ENCODE measurements at regions not wholly inside any gene's neighbourhood (a gene's known extent, or its start where the extent isn't known, plus 50 kb on each side); places are given as distances from the start of the nearest gene placed in this dataset.

DNA sequence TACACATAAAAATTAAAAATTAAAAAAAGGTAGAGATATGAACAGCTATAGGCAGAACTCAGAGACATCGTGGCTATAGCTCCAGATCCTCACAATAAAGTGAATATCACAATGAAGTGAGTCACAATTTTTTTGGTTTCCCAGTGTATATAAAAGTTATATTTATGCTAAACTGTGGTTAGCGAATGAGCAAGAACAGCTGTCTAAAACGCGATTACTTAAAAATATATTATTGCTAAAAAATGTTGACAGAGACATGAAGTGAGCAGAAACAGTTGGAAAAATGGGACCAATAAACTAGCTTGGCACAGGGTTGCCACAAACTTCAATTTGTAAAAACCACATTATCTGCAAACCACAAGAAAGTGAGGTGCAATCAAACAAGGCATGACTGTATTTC, 551.7 kb upstream of the NETO1 start:
- TF ChIP-seq, protein P1, sequence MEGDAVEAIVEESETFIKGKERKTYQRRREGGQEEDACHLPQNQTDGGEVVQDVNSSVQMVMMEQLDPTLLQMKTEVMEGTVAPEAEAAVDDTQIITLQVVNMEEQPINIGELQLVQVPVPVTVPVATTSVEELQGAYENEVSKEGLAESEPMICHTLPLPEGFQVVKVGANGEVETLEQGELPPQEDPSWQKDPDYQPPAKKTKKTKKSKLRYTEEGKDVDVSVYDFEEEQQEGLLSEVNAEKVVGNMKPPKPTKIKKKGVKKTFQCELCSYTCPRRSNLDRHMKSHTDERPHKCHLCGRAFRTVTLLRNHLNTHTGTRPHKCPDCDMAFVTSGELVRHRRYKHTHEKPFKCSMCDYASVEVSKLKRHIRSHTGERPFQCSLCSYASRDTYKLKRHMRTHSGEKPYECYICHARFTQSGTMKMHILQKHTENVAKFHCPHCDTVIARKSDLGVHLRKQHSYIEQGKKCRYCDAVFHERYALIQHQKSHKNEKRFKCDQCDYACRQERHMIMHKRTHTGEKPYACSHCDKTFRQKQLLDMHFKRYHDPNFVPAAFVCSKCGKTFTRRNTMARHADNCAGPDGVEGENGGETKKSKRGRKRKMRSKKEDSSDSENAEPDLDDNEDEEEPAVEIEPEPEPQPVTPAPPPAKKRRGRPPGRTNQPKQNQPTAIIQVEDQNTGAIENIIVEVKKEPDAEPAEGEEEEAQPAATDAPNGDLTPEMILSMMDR (conservative IDR thresholded peaks at IDR 0.05; ENCODE audit: low read depth), result no peak
- no peak overlapping the region for H3K27ac ChIP-seq
- POLR2A ChIA-PET (ENCODE audit: low non-redundant PET), result no interaction called here
- no peak for DNase-seq (ENCODE audit: low spot score)
- CTCF ChIA-PET, result no interaction called here

DNA sequence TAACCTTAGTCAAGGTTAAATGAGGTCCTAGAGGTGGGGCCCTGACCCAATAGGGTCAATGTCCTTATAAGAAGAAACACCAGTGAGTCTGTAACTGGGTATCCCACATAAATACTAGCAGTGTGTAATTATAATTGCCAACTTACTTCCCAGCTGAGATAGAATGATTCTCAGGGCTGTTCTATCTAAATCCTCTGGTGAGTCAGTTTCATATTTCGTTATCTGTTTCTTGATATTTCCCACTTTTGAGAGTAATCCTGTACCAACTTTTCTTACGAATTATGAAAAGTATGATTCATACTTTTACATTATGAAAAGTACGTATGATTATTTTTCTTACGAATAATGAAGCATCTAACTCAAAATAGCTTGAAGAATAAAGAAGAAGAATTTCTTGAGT, 546.8 kb upstream of the NETO1 start:
- ChIA-PET POLR2A (ENCODE audit: low non-redundant PET) (no interaction called here), CTCF (no interaction called here)
- TF ChIP-seq, protein P1 (conservative IDR thresholded peaks at IDR 0.05; ENCODE audit: low read depth), result no peak
- no peak overlapping the region for H3K27ac ChIP-seq
- no peak for DNase-seq (ENCODE audit: low spot score)

DNA sequence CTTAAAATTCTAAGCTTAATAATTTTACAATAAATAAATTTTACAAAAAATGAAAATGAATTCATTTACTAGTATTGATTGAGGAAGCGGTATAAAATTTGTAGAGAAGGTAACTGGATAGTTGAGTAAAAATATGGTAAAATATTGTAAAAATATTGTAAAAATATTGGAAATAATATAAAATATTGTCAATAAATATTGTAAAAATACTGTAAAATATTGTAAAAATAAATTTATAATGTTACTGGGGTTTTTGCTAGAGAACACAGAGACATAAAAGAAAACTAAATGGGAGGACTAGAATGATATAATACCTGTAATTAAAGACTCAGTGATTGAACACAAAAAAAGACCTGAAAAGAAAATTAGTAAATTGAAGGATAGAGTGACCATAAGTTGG, 546.3 kb upstream of the NETO1 start:
- CTCF ChIA-PET, result no interaction called here
- POLR2A ChIA-PET (ENCODE audit: low non-redundant PET), result no interaction called here

DNA sequence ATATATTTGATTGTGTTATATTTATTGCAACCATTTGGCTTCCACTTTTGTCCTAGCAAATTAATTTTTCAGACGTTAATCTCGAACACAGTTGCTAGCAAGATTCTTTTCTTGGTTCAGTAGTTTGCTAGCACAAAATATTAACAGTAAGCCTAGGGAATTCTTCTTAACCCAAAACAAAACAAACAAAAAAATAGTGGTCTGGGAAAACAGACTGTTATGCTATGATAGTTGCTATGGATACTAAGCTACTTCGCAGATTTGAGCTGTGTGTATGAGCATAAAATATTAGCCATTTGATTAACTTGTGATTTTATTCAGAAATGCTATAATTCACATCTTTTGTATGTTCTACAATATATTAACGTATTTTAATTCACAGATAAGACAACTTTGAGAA, 541.5 kb upstream of the NETO1 start:
- ChIA-PET CTCF (no interaction called here), POLR2A (ENCODE audit: low non-redundant PET) (no interaction called here)
- TF ChIP-seq, protein P1 (conservative IDR thresholded peaks at IDR 0.05; ENCODE audit: low read depth), result no peak
- no peak for DNase-seq (ENCODE audit: low spot score)
- no peak overlapping the region for H3K27ac ChIP-seq

More for the DNA sequence above, 546.3 kb upstream of the NETO1 start:
- H3K27ac ChIP-seq, result no peak overlapping the region
- no peak for DNase-seq (ENCODE audit: low spot score)
- TF ChIP-seq, protein P1 (conservative IDR thresholded peaks at IDR 0.05; ENCODE audit: low read depth), result no peak

DNA sequence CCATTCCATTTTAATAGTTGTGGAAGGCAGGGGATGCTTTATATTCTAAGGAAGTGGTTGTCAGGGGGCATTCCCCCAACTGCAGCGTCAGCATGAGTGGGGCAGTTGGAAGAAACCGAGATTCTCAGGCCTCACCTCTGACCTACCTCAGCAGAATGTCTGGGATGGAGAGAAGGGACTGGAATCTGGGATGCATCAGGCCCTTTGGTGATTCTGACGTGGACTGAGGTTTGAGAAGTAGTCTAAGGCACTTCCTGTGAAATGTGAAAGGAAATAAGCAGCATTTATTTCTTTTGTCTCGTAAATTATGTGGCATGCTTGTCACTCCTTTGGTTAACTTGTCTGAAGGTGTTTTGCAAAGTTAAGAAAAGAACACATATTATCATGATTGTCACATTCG, 540.7 kb upstream of the NETO1 start:
- DNase-seq (ENCODE audit: low spot score), result no peak
- CTCF ChIA-PET, result no interaction called here
- H3K27ac ChIP-seq, result no peak overlapping the region
- TF ChIP-seq, protein P1 (conservative IDR thresholded peaks at IDR 0.05; ENCODE audit: low read depth), result no peak
- POLR2A ChIA-PET (ENCODE audit: low non-redundant PET), result no interaction called here

DNA sequence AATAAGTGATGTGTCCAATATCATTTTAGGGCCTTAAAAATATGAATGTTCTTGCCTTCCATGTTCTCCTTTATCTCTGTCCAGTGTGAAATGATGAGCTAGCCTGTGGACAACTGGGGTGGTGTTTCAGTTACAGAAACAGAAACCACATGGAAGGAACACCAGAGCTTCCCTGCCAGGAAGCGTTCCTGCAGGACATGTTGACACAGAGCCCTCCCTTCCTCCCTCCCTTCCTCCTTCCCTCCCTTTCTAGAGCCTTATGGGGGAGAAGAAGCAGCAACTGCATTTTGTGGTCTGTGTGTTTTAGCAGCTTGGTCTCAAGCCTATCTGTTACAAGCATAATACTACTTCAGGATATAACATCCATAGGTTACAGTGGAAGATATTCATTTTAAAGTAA, 539.7 kb upstream of the NETO1 start:
- POLR2A ChIA-PET (ENCODE audit: low non-redundant PET), result no interaction called here

More for the DNA sequence above, 539.7 kb upstream of the NETO1 start:
- TF ChIP-seq, protein P1 (conservative IDR thresholded peaks at IDR 0.05; ENCODE audit: low read depth), result no peak
- H3K27ac ChIP-seq, result no peak overlapping the region
- CTCF ChIA-PET, result interaction anchor here (0.6 kb wide), 2 partner anchors 32 to 33 kb away, joined by 3 read pairs; no protein-coding TSS in a partner anchor
- DNase-seq (ENCODE audit: low spot score), result no peak

Measured in RWPE1 (cell line).